ENCODE measurements at regions not wholly inside any gene's neighbourhood (a gene's known extent, or its start where the extent isn't known, plus 50 kb on each side); places are given as distances from the start of the nearest gene placed in this dataset.
A peak's percentile ranks its signal among the peaks of the same experiment; 100 is the strongest.
"Not testable (repeated sequence)": the region's sequence is repeated elsewhere in the genome, so short reads cannot be mapped to it uniquely, and the experiment has no call there.

- DNase-seq (ENCODE audit: low read depth): not testable (repeated sequence)
Observed at GRCh38 chr9:41754822-41755221, 374.4 kb downstream of the CNTNAP3B start.

- DNase-seq (ENCODE audit: low read depth): not testable (repeated sequence)
Observed at GRCh38 chr9:41754403-41754802, 374.8 kb downstream of the CNTNAP3B start.

- DNase-seq (ENCODE audit: low read depth): not testable (repeated sequence)
Observed at GRCh38 chr9:41741897-41742296, 387.3 kb downstream of the CNTNAP3B start.

GRCh38 chr9:41741173-41741572 lies 388.1 kb downstream of the CNTNAP3B start:
- DNase-seq (ENCODE audit: low read depth): not testable (repeated sequence)

GRCh38 chr9:41738681-41739080 lies 390.5 kb downstream of the CNTNAP3B start:
- DNase-seq (ENCODE audit: low read depth): not testable (repeated sequence)

DNA sequence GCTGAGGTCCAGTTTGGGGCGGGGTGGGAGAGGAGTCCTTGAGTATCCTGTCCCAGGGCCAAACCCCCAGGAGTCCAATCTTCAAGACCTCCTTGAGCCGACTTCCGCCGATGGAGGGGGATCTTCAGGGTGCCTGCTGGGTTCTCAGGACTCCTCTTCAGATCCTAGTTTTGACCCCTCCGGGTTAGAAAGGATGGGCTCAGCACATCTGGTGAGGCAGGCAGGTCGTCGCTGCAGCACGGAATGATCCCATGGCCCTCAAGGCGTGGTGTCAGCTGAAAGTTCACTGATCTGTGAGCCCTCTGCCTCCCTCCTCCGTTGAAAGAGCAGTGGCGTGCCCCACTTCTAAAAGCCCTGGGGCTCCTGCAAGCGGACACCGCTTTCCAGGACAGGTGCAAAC lies 430.0 kb downstream of the CNTNAP3B start:
- DNase-seq (ENCODE audit: low read depth): not testable (repeated sequence)

GRCh38 chr9:41697080-41697479 lies 432.1 kb downstream of the CNTNAP3B start:
- not testable (repeated sequence) for DNase-seq (ENCODE audit: low read depth)

DNA sequence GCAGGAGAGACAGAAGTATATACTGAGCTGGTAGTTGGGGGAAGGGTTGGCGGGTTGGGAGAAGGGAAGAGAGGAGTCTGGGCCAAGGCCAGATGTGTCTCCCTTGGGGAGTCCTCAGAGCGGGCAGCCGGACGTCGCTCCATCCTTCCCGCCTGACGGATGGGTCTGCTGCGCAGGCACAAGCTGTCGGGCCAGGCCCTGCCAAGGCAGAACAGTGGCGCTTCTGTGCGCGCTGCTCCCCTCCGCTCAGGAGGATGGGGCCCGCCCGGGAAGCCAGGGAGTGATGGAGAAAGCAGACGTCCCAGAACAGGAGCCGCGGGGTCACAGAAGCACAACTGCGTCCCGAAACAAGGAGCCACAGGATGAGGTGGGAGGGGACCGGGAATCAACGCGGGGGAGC lies 449.9 kb downstream of the CNTNAP3B start:
- DNase-seq (ENCODE audit: low read depth): not testable (repeated sequence)

DNA sequence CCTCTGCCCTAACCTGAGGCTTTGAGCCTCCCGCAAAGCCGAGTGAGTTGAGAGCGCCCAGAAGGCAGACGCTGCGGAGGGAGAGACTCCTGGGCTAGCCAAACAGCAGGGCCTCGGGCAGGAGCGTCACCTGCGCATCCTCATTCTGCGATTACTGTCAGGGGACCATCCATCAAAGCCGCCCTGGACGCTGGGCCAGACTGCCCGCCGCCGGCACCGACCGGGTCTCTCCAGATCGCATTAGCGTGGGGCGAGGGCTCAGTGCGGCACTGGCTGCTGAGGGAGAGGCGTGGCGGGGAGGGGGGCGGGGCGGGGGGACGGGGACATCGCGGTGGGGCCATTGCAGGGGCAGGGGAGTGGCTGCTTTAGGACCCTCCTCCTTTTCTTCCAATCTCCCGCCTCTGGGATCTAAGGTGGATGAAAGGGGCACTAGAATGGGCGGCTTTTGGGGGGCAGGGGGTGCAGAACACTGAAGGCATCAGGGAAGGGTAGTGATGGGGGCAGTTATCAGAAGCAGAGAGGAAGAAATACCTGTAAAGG lies 465.7 kb downstream of the CNTNAP3B start:
- not testable (repeated sequence) for DNase-seq (ENCODE audit: low read depth)

GRCh38 chr9:41658706-41659105 lies 469.6 kb upstream of the ZNG1F start:
- DNase-seq (ENCODE audit: low read depth): not testable (repeated sequence)

GRCh38 chr9:41658116-41658515 lies 469.0 kb upstream of the ZNG1F start:
- DNase-seq (ENCODE audit: low read depth): not testable (repeated sequence)

GRCh38 chr9:41657141-41657540 lies 468.0 kb upstream of the ZNG1F start:
- not testable (repeated sequence) for DNase-seq (ENCODE audit: low read depth)

DNA sequence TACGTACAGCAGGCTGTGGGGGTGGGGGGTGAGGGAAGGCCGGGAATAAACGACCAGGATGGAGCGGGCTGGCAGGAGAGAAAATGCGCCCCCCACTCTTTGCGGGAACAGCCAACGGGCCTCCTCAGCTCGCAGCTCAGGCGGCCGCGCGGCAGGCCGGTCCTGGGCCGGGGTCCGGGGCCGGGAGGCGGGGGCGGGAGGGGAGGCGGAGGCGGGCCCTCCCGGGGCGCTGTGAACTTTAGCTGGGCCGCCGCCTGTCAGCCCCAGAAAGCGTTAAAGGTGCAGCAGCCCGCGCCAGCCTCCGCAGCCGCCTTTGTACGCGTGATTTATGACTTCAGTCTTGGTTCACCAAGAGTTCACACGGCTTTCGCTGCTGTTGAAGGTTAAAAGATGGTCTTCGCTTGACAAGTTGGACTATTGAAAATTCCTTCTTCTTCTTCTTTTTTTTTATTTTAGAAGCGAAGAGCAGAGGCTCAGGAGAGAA lies 466.0 kb upstream of the ZNG1F start:
- DNase-seq (ENCODE audit: low read depth): not testable (repeated sequence)

- not testable (repeated sequence) for DNase-seq (ENCODE audit: low read depth)
Observed at GRCh38 chr9:41654349-41654748, 465.2 kb upstream of the ZNG1F start.

DNA sequence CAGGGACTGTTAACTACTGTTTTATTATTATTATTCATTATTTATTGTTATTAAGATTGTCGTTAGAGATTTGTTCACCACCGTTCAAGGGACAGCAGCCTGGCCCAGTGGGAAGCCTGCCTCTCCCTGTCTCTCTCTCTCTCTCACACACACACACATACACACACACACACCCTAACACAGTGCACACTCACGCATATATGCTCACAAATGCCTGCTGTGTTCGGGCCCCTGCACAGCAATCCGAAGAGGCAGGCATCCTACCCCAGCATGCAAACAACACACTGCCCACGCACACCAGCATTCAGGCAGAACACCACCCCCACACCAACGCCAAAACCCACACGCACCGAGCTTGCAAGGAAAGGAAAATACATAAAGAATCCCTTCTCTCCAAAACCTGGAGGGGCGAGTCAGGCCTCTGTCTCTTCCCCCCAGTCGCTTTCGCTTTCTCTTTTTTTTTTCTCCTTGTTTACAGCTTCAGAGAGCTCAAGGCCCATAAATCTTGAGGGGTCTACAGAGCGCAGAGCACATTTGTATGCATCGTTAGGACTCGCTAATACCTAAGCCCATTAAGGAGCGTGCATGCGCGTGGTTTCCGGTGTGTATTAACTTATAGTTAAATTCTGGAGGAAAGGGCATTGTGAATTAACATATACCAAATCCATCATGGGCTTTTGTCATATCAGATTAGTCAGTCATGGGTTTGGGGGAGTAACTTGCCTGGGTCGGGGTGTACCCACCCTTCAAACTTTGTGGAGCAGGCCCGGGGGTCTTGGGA lies 464.6 kb upstream of the ZNG1F start:
- DNase-seq (ENCODE audit: low read depth): not testable (repeated sequence)

GRCh38 chr9:41652800-41653199 lies 463.7 kb upstream of the ZNG1F start:
- not testable (repeated sequence) for DNase-seq (ENCODE audit: low read depth)

DNA sequence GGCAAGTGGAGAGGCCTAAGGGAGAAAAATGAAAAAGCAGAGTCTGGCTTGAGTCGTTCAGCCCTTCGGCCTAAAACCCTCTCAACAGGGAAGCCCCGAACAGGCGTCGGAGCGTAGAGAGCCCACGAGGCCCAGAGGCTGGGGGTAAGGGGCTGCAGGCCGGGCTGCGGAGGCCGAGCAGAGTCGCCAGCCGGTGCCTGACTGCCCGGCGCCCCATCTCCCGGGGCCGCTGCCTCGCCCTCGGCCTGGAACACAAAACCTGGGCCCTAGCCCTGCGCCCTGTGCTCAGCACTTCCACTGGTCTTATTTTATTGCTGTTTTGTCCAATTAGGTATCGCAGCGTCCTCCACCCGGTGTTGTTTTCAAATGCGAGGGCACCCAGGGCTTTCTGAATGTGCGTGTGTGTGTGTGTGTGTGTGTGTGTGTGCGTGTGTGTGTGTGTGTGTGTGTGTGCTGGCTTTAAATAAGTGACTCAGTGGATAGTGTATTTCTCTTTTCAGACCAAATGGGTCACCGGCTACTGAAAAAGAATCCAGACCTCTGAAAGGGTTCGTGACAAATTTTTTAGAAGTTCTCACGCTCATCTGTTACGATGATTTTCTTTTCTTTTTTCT lies 463.1 kb upstream of the ZNG1F start:
- DNase-seq (ENCODE audit: low read depth): not testable (repeated sequence)

DNA sequence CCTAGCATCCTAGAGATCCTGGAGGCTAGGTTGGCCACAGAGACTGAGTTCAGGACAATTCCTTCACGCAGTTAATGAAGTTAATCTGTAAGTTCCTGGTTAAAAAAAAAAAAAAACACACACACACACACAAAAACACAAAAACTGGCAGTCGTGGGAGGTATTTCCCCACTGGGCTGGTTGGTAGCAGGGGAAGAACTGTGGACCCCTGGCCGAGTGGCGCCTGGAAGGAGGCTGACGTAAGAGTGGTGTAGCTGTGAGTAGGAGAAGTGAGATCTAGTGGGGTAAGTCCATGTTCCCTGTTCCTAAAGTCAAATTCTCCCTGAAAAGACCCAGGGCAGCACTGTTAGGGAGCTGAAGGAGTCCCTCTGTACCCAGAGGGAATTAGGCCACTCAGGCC lies 461.0 kb upstream of the ZNG1F start:
- not testable (repeated sequence) for DNase-seq (ENCODE audit: low read depth)

GRCh38 chr9:41648564-41648963 lies 459.4 kb upstream of the ZNG1F start:
- DNase-seq (ENCODE audit: low read depth): not testable (repeated sequence)

DNA sequence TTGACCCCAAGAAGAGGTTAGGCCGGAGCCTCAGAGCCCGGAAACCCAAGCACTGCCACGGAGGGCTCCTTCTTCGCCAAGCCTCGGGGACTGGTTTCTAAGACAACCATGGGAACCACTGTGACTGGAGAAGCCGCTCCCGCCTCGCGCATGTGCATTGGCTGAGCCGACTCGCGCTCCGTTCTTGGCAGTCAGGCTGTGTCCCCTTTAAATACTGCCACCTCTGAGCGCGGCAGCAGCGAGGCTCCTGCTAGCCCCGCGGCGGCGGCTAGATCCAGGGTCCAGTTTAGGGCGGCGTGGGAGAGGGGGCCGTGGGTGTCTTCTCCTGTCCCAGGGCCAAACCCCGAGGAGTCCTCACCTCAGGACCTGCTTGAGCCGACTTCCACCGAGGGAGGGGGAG lies 457.1 kb upstream of the ZNG1F start:
- not testable (repeated sequence) for DNase-seq (ENCODE audit: low read depth)

DNA sequence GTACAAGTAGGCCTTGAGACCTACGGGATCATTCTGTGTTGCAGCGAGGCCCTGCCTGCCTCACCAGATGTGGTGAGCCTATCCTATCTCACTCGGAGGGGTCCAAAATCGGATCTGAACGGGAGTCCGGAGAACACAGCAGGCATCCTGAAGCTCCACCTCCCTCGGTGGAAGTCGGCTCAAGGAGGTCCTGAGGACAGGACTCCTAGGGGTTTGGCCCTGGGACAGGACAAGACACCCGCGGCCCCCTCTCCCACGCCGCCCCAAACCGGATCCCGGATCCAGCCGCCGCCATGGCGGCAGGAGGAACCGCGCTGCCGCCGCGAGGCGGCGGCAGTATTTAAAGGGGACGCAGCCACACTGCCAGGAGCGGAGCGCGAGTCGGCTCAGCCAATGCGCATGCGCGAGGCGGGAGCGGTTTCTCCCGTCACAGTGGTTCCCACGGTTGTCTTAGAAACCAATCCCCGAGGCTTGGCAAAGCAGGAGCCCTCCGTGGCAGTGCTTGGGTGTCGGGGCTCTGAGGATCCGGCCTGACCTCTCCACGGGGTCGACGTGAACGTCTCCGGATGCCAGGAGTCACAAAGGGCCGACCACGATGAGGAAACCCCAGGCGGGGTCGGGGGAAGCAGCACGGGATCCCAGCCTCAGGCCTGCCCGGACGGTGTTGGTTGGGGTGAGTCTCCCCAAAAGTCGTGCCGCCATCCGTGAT lies 454.6 kb upstream of the ZNG1F start:
- DNase-seq (ENCODE audit: low read depth): peak; percentile 72

DNA sequence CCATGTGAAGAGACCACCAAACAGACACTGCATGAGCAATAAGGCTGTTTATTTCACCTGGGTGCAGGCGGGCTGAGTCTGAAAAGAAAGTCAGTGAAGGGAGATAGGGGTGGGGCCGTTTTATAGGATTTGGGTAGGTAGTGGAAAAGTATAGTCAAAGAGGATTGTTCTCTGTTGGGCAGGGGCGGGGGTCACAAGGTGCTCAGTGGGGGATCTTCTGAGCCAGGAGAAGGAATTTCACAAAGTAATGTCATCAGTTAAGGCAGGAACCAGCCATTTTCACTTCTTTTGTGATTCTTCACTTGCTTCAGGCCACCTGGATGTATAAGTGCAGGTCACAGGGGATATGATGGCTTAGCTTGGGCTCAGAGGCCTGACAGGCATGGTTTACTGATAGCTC lies 444.6 kb upstream of the ZNG1F start:
- DNase-seq (ENCODE audit: low read depth): not testable (repeated sequence)
